ENCODE measurements at regions not wholly inside any gene's neighbourhood (a gene's known extent, or its start where the extent isn't known, plus 50 kb on each side); places are given as distances from the start of the nearest gene placed in this dataset.

DNA sequence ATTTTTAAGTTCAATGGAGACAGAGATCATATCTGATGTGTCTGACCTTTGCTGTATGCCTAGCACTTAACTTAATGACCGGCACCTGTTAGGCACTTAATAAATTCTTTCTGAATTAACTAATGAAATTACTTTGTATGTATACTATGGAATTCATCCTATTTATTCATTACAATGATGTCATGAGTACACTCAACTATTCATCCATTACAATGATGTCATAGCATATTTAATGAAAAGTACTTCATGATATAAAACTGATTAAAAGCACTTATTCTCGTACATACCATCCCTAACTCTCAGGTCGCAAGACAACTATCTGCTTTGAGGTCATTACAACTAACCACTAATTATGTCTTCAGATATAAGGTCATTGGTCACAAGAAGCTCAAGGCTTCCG is 1131.6 kb downstream of the DTWD2 start:
- no peak for TF ChIP-seq CTCF (IDR thresholded peaks at IDR 0.05)
- no peak for TF ChIP-seq EP300 (IDR thresholded peaks at IDR 0.05)
